HepG2 (cell line): ENCODE measurements at regions not wholly inside any gene's neighbourhood (a gene's known extent, or its start where the extent isn't known, plus 50 kb on each side); places are given as distances from the start of the nearest gene placed in this dataset.

Source experiments
- ATAC-seq: fragments of 200-7000 bp; cut with Tn5 transposase; 3 replicates; pipeline ENCODE4 v1.9.1; 2020; ENCODE audit warnings: mild to moderate bottlenecking, moderate library complexity
- BruUV-seq: library from RNA; stranded (reverse); fragments of 400-500 nt; replicated peaks from 2 replicates; lab custom pipeline; 2021; lab: Mats Ljungman, UMichigan
- CTCF ChIA-PET: fragments of 300-600 bp; formaldehyde crosslinking; extraction: SDS; loops from one replicate; lab custom pipeline; 2021; ENCODE audit warnings: low total read pairs, inconsistent platforms, low intra/inter-chr PET ratio; lab: Yijun Ruan, JAX
- POLR2A ChIA-PET: fragments of 350-600 bp; sonication (Branson Sonifier 250); formaldehyde crosslinking; loops from one replicate; lab custom pipeline; 2020; ENCODE audit warnings: antibody characterized with exemption, inconsistent platforms; lab: Yijun Ruan, JAX
- DNase-seq: peaks from one replicate; pipeline ENCODE4 v3.0.0-alpha.2; 2015; ENCODE audit warnings: low spot score
- FAIRE-seq: peaks from 3 replicates; lab custom pipeline; 2011; peaks lifted over from hg19 to GRCh38; lab: Jason Lieb, UNC
- H2AFZ ChIP-seq: one replicate; pipeline ENCODE4 v1.6.1; 2011; ENCODE audit warnings: low read length, inconsistent platforms
- H3K27ac ChIP-seq: fragments of 300-600 bp; 3 replicates; pipeline ENCODE4 v1.8.0; 2011; ENCODE audit warnings: mixed run types, mild to moderate bottlenecking, mixed read lengths, low read length, inconsistent platforms; ENCODE audit not compliant: insufficient read depth; ENCODE audit errors: extremely low read length
- H3K27me3 ChIP-seq, 2 experiments: fragments of 200-600 bp in 1 of 2; 2 replicates in 1 of 2; 3 replicates in 1 of 2; pipeline versions ENCODE4 v1.6.0 to v1.8.0; 2011; ENCODE audit warnings: low read length in 2 of 2, mild to moderate bottlenecking in 2 of 2, moderate library complexity in 2 of 2, inconsistent platforms in 1 of 2; ENCODE audit not compliant: insufficient read depth in 2 of 2, control insufficient read depth in 1 of 2
- H3K36me3 ChIP-seq, 2 experiments: fragments of 200-600 bp in 1 of 2; replicated peaks in 1 of 2; 2 replicates in 1 of 2; 3 replicates in 1 of 2; pipeline versions ENCODE4 v1.5.1 to v1.8.0; 2011; ENCODE audit warnings: low read length in 2 of 2, inconsistent platforms in 1 of 2; ENCODE audit not compliant: insufficient read depth in 2 of 2, control insufficient read depth in 1 of 2
- H3K4me1 ChIP-seq: 2 replicates; pipeline ENCODE4 v1.5.1; 2012; ENCODE audit warnings: low read length, inconsistent platforms; ENCODE audit not compliant: insufficient read depth
- H3K4me2 ChIP-seq: 2 replicates; pipeline ENCODE4 v1.6.0; 2011; ENCODE audit warnings: low read depth, low read length, inconsistent platforms
- H3K4me3 ChIP-seq, 3 experiments: fragments of 200-600 bp in 1 of 3; sonication (generic), shearing (Covaris generic) in 1 of 3; replicated peaks in 1 of 3; 2 replicates each; pipeline ENCODE4 v1.5.1; 2011 to 2016; ENCODE audit warnings: low read length in 3 of 3, inconsistent platforms in 2 of 3, low read depth in 2 of 3, mild to moderate bottlenecking in 2 of 3, control low read depth in 1 of 3, mixed read lengths in 1 of 3; ENCODE audit not compliant: insufficient read depth in 1 of 3
- H3K79me2 ChIP-seq: one replicate; pipeline ENCODE4 v1.6.1; 2011; ENCODE audit warnings: low read length, inconsistent platforms; ENCODE audit not compliant: insufficient read depth
- H3K9ac ChIP-seq: 2 replicates; pipeline ENCODE4 v1.6.0; 2011; ENCODE audit warnings: mild to moderate bottlenecking, low read depth, low read length, inconsistent platforms; ENCODE audit not compliant: insufficient read depth
- H3K9me3 ChIP-seq: 2 replicates; pipeline ENCODE4 v1.5.1; 2012; ENCODE audit warnings: mild to moderate bottlenecking, low read length
- H4K20me1 ChIP-seq: 2 replicates; pipeline ENCODE4 v1.6.0; 2011; ENCODE audit warnings: inconsistent platforms, mild to moderate bottlenecking, low read length, moderate library complexity; ENCODE audit not compliant: insufficient read depth
- CAMTA2 ChIP-seq: sonication (generic); formaldehyde crosslinking; IDR thresholded peaks from 2 replicates; pipeline ENCODE4 v1.4.0; 2020; ENCODE audit warnings: mild to moderate bottlenecking, missing genetic modification reagents, borderline replicate concordance
- CC2D1A ChIP-seq: sonication (generic); formaldehyde crosslinking; IDR thresholded peaks from 2 replicates; pipeline ENCODE4 v1.8.1; 2023; ENCODE audit warnings: mild to moderate bottlenecking, missing genetic modification reagents
- FOSL2 ChIP-seq: sonication (generic); formaldehyde crosslinking; IDR thresholded peaks from 2 replicates; pipeline ENCODE4 v1.4.0; 2020; ENCODE audit warnings: missing genetic modification reagents
- ISX ChIP-seq: sonication (generic); formaldehyde crosslinking; conservative IDR thresholded peaks from 2 replicates; pipeline ENCODE4 v1.5.0; 2020; ENCODE audit warnings: missing genetic modification reagents
- MAFF ChIP-seq: IDR thresholded peaks from 2 replicates; pipeline ENCODE4 v1.6.1; 2011; ENCODE audit warnings: low read depth, low read length, improper control_type of control experiment
- NR3C1 ChIP-seq: sonication (generic); formaldehyde crosslinking; IDR thresholded peaks from 2 replicates; pipeline ENCODE4 v1.4.0; 2020; ENCODE audit warnings: missing genetic modification reagents
- SNAPC2 ChIP-seq: sonication (generic); formaldehyde crosslinking; IDR thresholded peaks from 2 replicates; pipeline ENCODE4 v1.8.1; 2022; ENCODE audit warnings: mild to moderate bottlenecking, missing genetic modification reagents
- SRSF4 ChIP-seq: fragments of 200-400 bp; formaldehyde crosslinking; IDR thresholded peaks from one replicate; pipeline ENCODE4 v1.6.1; 2018; ENCODE audit warnings: mild to moderate bottlenecking, low read depth, low read length, moderate library complexity; ENCODE audit not compliant: poor library complexity, severe bottlenecking
- TBP ChIP-seq: sonication (generic); formaldehyde crosslinking; IDR thresholded peaks from 2 replicates; pipeline ENCODE4 v1.5.0; 2020; ENCODE audit warnings: missing genetic modification reagents
- TEAD2 ChIP-seq: sonication (generic); formaldehyde crosslinking; IDR thresholded peaks from 2 replicates; pipeline ENCODE4 v1.9.0; 2021; ENCODE audit warnings: missing genetic modification reagents
- TMF1 ChIP-seq: sonication (generic); formaldehyde crosslinking; IDR thresholded peaks from 2 replicates; pipeline ENCODE4 v1.8.1; 2022; ENCODE audit warnings: low read depth, missing genetic modification reagents
- ZNF367 ChIP-seq: sonication (generic); formaldehyde crosslinking; IDR thresholded peaks from 2 replicates; pipeline ENCODE4 v1.4.0; 2020; ENCODE audit warnings: missing genetic modification reagents, borderline replicate concordance
- ZNF7 ChIP-seq: IDR thresholded peaks from 2 replicates; pipeline ENCODE4 v1.6.1; 2016; ENCODE audit warnings: missing biosample characterization, missing genetic modification reagents
- WGBS: methylation state at CpG from one replicate; pipeline ENCODE4 v1.1.6; 2017; ENCODE audit warnings: low lambda C conversion rate; 5-methylcytosine and 5-hydroxymethylcytosine counted together
- in situ Hi-C: cut with HindIII; loops from 2 replicates; pipeline ENCODE4 v1.10.0; 2017; ENCODE audit warnings: low pct_unique_long_range_greater_than_20kb; ENCODE audit not compliant: extremely low pct_ligation_motif_present
- intact Hi-C: fragments of 100-400 bp; cut with micrococcal nuclease; formaldehyde crosslinking; loops from one replicate; pipeline ENCODE4 v1.10.0; 2022; ENCODE audit not compliant: unreplicated experiment
- TF ChIP-seq, protein P1 (sequence below): sonication (generic); formaldehyde crosslinking; IDR thresholded peaks from 2 replicates; pipeline ENCODE4 v1.5.0; 2020; ENCODE audit warnings: missing genetic modification reagents
- TF ChIP-seq, protein P2 (sequence below): sonication (generic); formaldehyde crosslinking; conservative IDR thresholded peaks from 2 replicates; pipeline ENCODE4 v1.8.0; 2022; ENCODE audit warnings: low read depth, missing genetic modification reagents
- TF ChIP-seq, protein P3 (sequence below): sonication (generic); formaldehyde crosslinking; IDR thresholded peaks from 2 replicates; pipeline ENCODE4 v1.4.0; 2020; ENCODE audit warnings: missing genetic modification reagents, borderline replicate concordance

DNA sequence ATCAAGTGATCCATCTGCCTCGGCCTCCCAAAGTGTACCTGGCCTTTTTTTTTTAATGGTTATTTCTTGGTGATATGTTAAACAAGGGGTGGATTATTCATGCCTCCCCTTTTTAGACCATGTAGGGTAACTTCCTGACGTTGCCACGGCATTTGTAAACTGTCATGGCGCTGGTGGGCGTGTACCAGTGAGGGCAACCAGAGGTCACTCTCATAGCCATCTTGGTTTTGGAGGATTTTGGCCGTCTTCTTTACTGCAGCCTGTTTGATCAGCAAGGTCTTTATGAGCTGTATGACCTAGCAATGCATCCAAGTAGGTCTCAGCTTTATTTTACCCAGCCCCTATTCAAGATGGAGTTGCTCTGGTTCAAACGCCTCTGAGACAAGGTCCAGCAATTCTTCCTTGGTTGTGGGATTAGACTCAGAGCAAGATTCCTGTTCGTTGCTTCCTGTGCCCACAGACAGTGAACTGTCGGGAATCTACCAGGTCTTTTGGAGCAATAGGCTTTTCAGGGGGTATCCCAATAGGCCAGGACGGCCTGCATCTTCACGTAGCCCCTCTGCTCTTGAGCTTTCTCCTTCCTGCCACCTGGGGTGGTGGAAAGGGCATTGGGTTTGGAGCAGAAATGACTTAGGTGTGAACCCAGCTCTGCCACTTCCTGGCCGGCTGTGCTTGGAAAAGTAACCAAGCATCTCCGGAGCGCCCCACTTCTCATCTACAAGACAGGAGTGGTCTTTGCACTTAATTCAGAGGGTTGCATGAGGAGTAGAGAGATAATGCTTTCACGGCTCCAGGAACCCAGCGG is 52.9 kb upstream of the SEC14L1 start:
- Histone ChIP-seq H3K9ac (peak overlapping the region; percentile 97), H3K9me3 (no peaks in the 10 kb centered on the region), H3K27me3 (no peaks in the 10 kb centered on the region; a peak in 1 of 5 replicates), H3K4me1 (peaks cover 56% of the 10 kb centered on the region), H4K20me1 (no peaks in the 10 kb centered on the region), H3K4me3 (peak overlapping the region; percentile 60 to 86 (median 75); a peak in 5 of 6 replicates), H3K79me2 (peaks cover 20% of the 10 kb centered on the region), H3K36me3 (peaks cover 5 to 20% of the 10 kb centered on the region in 2 experiments), H3K4me2 (peak overlapping the region; percentile 98), H3K27ac (peak overlapping the region; percentile 91), H2AFZ (peak overlapping the region; percentile 96)
- ATAC-seq (no peak), DNase-seq (no peak), FAIRE-seq (no peak)
- ChIA-PET POLR2A (interaction anchor here (0.6 to 4.2 kb wide), 34 partner anchors 10 to 366 kb away, joined by 3 to 50 read pairs (median 5); partner anchors contain the start of genes MFSD11 and SEC14L1), CTCF (interaction anchor here (1.0 to 5.8 kb wide), 6 partner anchors 76 to 220 kb away, joined by 3 to 73 read pairs (median 11); partner anchors contain the start of gene MGAT5B)
- intact Hi-C loops (no loop called here), in situ Hi-C loops (loop anchor here (5.0 kb wide), 1 partner anchor 159 kb away; no protein-coding TSS in a partner anchor)
- 74% methylated on average over 15 of the region's 16 CpGs for WGBS
- TSS peak; percentile 72 for BruUV-seq
- TF ChIP-seq CC2D1A (CRISPR knock-in tag) (peak; percentile 81; the same call in 1 of the 2 replicates), SRSF4 (no peak), MAFF (no peak), ISX (CRISPR knock-in tag) (peak; percentile 68; the same call in 1 of the 2 replicates), NR3C1 (CRISPR knock-in tag) (no peak), CAMTA2 (CRISPR knock-in tag) (0 out of 2 replicates have a peak, but pooled peaks have one; percentile 24), TEAD2 (CRISPR knock-in tag) (peak; percentile 67; the same call in 1 of the 2 replicates), ZNF7 (CRISPR knock-in tag) (no peak), TBP (CRISPR knock-in tag) (0 out of 2 replicates have a peak, but pooled peaks have one; percentile 75), ZNF367 (CRISPR knock-in tag) (0 out of 2 replicates have a peak, but pooled peaks have one; percentile 40), SNAPC2 (peak; percentile 8; the same call in 1 of the 2 replicates), TMF1 (CRISPR knock-in tag) (peak; percentile 12; the same call in 1 of the 2 replicates), FOSL2 (CRISPR knock-in tag) (no peak)
- TF ChIP-seq, protein P1, sequence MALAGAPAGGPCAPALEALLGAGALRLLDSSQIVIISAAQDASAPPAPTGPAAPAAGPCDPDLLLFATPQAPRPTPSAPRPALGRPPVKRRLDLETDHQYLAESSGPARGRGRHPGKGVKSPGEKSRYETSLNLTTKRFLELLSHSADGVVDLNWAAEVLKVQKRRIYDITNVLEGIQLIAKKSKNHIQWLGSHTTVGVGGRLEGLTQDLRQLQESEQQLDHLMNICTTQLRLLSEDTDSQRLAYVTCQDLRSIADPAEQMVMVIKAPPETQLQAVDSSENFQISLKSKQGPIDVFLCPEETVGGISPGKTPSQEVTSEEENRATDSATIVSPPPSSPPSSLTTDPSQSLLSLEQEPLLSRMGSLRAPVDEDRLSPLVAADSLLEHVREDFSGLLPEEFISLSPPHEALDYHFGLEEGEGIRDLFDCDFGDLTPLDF (CRISPR knock-in tag): 0 out of 2 replicates have a peak, but pooled peaks have one; percentile 21
- TF ChIP-seq, protein P2, sequence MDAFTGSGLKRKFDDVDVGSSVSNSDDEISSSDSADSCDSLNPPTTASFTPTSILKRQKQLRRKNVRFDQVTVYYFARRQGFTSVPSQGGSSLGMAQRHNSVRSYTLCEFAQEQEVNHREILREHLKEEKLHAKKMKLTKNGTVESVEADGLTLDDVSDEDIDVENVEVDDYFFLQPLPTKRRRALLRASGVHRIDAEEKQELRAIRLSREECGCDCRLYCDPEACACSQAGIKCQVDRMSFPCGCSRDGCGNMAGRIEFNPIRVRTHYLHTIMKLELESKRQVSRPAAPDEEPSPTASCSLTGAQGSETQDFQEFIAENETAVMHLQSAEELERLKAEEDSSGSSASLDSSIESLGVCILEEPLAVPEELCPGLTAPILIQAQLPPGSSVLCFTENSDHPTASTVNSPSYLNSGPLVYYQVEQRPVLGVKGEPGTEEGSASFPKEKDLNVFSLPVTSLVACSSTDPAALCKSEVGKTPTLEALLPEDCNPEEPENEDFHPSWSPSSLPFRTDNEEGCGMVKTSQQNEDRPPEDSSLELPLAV (CRISPR knock-in tag): no peak
- TF ChIP-seq, protein P3, sequence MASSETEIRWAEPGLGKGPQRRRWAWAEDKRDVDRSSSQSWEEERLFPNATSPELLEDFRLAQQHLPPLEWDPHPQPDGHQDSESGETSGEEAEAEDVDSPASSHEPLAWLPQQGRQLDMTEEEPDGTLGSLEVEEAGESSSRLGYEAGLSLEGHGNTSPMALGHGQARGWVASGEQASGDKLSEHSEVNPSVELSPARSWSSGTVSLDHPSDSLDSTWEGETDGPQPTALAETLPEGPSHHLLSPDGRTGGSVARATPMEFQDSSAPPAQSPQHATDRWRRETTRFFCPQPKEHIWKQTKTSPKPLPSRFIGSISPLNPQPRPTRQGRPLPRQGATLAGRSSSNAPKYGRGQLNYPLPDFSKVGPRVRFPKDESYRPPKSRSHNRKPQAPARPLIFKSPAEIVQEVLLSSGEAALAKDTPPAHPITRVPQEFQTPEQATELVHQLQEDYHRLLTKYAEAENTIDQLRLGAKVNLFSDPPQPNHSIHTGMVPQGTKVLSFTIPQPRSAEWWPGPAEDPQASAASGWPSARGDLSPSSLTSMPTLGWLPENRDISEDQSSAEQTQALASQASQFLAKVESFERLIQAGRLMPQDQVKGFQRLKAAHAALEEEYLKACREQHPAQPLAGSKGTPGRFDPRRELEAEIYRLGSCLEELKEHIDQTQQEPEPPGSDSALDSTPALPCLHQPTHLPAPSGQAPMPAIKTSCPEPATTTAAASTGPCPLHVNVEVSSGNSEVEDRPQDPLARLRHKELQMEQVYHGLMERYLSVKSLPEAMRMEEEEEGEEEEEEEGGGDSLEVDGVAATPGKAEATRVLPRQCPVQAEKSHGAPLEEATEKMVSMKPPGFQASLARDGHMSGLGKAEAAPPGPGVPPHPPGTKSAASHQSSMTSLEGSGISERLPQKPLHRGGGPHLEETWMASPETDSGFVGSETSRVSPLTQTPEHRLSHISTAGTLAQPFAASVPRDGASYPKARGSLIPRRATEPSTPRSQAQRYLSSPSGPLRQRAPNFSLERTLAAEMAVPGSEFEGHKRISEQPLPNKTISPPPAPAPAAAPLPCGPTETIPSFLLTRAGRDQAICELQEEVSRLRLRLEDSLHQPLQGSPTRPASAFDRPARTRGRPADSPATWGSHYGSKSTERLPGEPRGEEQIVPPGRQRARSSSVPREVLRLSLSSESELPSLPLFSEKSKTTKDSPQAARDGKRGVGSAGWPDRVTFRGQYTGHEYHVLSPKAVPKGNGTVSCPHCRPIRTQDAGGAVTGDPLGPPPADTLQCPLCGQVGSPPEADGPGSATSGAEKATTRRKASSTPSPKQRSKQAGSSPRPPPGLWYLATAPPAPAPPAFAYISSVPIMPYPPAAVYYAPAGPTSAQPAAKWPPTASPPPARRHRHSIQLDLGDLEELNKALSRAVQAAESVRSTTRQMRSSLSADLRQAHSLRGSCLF (CRISPR knock-in tag): 0 out of 2 replicates have a peak, but pooled peaks have one; percentile 38
